ENCODE measurements at regions not wholly inside any gene's neighbourhood (a gene's known extent, or its start where the extent isn't known, plus 50 kb on each side); places are given as distances from the start of the nearest gene placed in this dataset.
"Not testable (repeated sequence)": the region's sequence is repeated elsewhere in the genome, so short reads cannot be mapped to it uniquely, and the experiment has no call there.

GRCh38 chr20:48383252-48383651 lies 444.5 kb downstream of the PREX1 start:
- DNase-seq (ENCODE audit: low spot score): no peak

- DNase-seq (ENCODE audit: low spot score): no peak
Measured at GRCh38 chr20:48382304-48382703, 445.5 kb downstream of the PREX1 start.

GRCh38 chr20:48381353-48382120 lies 446.3 kb downstream of the PREX1 start:
- DNase-seq (ENCODE audit: low spot score): no peak

- DNase-seq (ENCODE audit: low spot score): no peak
Measured at GRCh38 chr20:48380661-48381060, 447.1 kb downstream of the PREX1 start.

- no peak for DNase-seq (ENCODE audit: low spot score)
Measured at GRCh38 chr20:48378976-48379675, 448.7 kb downstream of the PREX1 start.

GRCh38 chr20:48377940-48378339 lies 449.9 kb downstream of the PREX1 start:
- DNase-seq (ENCODE audit: low spot score): no peak

- DNase-seq (ENCODE audit: low spot score): no peak
Measured at GRCh38 chr20:48375804-48376203, 452.0 kb downstream of the PREX1 start.

- DNase-seq (ENCODE audit: low spot score): peak; percentile 12
Measured at GRCh38 chr20:48374991-48375595, 452.7 kb downstream of the PREX1 start.

GRCh38 chr20:48374031-48374907 lies 453.5 kb downstream of the PREX1 start:
- peak; percentile 67 for DNase-seq (ENCODE audit: low spot score)

GRCh38 chr20:48373555-48373934 lies 454.3 kb downstream of the PREX1 start:
- DNase-seq (ENCODE audit: low spot score): no peak

GRCh38 chr20:48372851-48373554 lies 454.8 kb downstream of the PREX1 start:
- DNase-seq (ENCODE audit: low spot score): not testable (repeated sequence)

- DNase-seq (ENCODE audit: low spot score): no peak
Measured at GRCh38 chr20:48371211-48371610, 456.6 kb downstream of the PREX1 start.

GRCh38 chr20:48368580-48369021 lies 459.2 kb downstream of the PREX1 start:
- DNase-seq (ENCODE audit: low spot score): peak; percentile 71

- DNase-seq (ENCODE audit: low spot score): peak; percentile 86
Measured at GRCh38 chr20:48367541-48368358, 460.0 kb downstream of the PREX1 start.

- DNase-seq (ENCODE audit: low spot score): no peak
Measured at GRCh38 chr20:48366230-48366629, 461.6 kb downstream of the PREX1 start.

GRCh38 chr20:48364688-48365421 lies 462.9 kb downstream of the PREX1 start:
- no peak for DNase-seq (ENCODE audit: low spot score)

GRCh38 chr20:48364055-48364454 lies 463.7 kb downstream of the PREX1 start:
- DNase-seq (ENCODE audit: low spot score): no peak

GRCh38 chr20:48360342-48360975 lies 467.3 kb downstream of the PREX1 start:
- no peak for DNase-seq (ENCODE audit: low spot score)
